ENCODE measurements at regions not wholly inside any gene's neighbourhood (a gene's known extent, or its start where the extent isn't known, plus 50 kb on each side); places are given as distances from the start of the nearest gene placed in this dataset.
"Not testable (repeated sequence)": the region's sequence is repeated elsewhere in the genome, so short reads cannot be mapped to it uniquely, and the experiment has no call there.

GRCh38 chr7:76898807-76899206 lies 133.4 kb downstream of the SPDYE17 start:
- not testable (repeated sequence) for TF ChIP-seq CTCF (IDR thresholded peaks at IDR 0.05 in 8 of 11, conservative IDR thresholded peaks at IDR 0.05 in 3 of 11); POLR2A (IDR thresholded peaks at IDR 0.05)
